Midbrain (tissue), 1 donor: ENCODE measurements at regions not wholly inside any gene's neighbourhood (a gene's known extent, or its start where the extent isn't known, plus 50 kb on each side); places are given as distances from the start of the nearest gene placed in this dataset.
"Not testable (repeated sequence)": the region's sequence is repeated elsewhere in the genome, so short reads cannot be mapped to it uniquely, and the experiment has no call there.

Experiments
- DNase-seq: peaks from one replicate; lab custom pipeline; 2025; lab: John Stamatoyannopoulos, UW

- DNase-seq: no peak
Measured at GRCh38 chrX:25141684-25142083, 125.9 kb upstream of the ARX start.

DNA sequence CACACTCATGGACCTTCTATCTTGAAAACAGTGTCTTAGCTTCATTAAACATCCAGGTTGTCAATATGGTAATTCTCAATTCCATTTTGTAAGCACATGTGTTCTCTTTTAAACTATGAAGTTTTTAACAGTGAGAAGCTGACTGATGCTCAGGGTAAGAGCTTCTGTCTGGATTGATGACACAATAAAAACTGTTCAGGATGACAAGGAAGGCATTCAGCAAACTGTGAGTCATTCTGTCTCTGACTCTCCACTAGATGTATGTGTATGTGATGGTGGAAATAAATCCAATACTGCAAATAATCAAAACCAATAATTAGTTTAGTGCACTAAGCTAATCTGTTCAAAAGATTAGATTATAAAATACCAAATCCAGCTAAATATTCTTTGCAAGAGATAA, 115.3 kb upstream of the ARX start:
- no peak for DNase-seq

DNA sequence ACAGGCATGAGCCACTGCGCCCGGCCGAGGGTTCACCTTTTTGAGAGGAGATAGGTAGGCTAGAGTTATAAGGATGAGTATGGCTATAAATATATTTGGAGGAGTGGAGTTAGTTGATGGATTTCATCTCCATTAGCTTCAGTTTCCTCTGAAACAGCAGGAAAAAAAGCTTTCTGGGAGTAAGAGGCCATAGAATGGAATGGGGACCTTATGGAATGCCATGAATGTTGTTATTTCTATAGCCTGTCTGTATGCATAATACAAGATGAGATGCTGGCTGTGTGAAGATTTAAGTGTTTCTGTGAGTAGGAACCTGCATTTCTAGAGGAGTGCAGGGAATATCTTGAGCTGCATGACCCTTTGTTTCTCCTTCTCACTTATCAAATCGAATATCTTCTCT, 114.9 kb upstream of the ARX start:
- no peak for DNase-seq

GRCh38 chrX:25125483-25125882, 109.7 kb upstream of the ARX start:
- no peak for DNase-seq

GRCh38 chrX:25124391-25124790, 108.6 kb upstream of the ARX start:
- no peak for DNase-seq

DNA sequence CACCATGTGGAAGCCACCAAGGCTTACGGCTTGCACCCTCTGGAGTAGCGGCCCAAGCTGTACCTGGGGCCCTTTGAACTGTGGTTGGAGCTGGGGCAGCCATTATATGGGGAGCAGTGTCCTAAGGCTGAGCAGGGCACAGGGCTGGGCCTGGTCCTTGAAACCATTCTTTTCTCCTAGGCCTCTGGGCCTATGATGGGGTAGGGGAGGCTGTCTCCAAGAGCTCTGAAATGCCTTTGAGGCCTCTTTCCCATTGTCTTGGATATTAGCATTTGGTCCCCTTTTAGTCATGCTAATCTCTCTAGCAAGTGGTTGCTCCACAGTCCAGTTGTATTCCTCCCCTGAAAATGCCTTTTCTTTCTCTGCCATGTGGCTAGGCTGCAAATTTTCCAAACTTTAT, 96.4 kb upstream of the ARX start:
- no peak for DNase-seq

- no peak for DNase-seq
Measured at GRCh38 chrX:25108481-25108880, 92.7 kb upstream of the ARX start.

DNA sequence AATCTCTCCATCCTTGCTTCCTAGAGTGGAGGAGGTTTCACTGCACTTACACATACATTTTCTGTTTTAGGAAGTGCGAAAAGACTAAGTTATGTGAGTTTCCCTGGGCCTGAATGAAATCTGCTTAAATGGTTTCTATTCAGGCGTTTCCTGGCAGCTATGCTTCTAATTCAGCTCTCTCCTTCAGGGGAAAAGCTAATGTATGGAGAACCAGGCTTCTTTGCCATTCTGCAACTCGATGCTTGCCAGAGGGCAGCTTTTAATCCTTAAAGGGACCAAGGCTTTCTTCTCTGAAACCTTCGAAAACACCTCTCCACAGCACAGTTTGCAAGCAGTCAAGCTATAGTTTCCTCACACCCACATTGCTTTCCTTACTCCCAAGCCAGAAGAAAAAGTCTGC, 89.5 kb upstream of the ARX start:
- no peak for DNase-seq

DNA sequence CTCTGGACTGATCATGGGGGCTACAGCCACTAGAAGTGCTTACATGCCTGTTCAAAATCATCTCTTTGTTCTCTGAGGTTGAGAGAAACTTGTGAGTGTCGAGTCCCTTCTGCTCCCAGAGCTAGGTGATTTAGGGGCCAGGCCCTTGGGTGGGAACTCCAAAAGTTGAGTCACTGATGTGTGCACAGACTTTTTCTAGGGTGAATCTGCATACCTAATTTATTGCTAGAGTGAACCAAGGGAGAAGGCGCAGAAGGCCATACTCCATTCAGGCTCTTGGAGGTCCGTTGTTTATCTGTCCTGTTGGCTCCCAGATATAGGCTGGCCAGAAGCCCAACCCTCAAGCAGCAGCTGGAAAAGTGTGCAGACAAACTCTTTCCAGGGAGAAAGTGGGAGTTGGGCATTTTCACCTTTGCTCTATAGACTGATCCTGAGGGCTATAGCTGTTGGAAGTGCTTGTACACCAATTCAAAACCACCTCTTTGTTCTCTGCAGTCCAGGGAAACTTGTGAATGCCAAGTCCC, 80.8 kb upstream of the ARX start:
- DNase-seq: no peak

- DNase-seq: not testable (repeated sequence)
Measured at GRCh38 chrX:25091152-25091551, 75.4 kb upstream of the ARX start.

DNA sequence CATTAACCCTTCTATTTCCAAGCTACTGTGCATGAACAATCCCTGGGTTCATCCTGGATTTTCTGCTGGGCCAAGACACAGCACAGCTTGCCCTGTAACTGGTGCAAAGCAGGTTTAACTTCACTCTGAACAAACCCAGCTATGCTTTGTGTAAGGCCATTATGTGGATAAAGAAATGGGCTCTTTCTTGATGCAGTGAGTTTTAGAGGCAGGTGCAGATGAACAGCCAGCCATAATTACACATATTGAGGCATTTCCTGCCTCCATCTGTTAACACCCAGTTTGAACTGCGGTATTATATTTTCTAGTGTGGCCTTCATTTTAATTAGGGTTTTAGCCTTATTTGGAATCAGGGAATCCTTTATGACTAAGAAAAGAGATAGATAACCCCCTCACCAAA, 68.7 kb upstream of the ARX start:
- DNase-seq: no peak

DNA sequence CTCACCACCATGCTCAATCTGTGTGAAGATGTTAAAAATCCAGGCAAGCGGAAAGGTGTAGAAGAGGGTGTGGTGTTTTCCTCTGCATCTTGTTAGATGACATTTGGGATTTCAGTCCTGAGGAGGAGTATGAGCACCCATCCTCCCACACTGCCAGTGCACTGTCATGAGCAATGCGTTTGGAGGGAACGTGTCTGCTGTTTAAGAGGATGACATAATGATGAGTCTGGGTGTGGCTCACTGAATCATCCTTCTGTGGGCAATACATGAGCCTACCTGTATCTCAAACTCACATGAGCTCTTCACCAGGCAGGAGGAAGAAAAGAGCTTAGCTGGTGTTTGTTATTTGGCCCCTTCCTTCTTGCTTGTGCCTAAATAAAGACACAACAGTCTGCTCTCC, 67.9 kb upstream of the ARX start:
- DNase-seq: no peak

DNA sequence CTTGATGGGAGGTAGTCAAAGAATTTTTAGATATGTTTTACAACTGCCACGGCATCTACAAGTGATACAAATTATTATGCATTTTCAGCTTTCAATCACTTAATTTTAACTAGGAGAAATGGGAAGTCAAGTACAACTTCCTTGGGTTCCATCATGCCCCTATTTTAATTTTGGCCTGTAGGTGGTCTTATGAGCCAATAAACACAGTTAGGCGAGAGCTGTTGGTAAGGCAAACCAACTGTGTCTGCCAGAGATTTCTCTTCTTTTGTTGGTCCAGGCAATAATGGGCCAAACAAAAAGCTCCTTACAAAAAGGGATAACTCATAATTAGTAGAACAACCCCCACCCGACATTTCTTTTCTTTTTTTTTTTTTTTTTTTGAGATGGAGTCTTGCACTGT, 63.3 kb upstream of the ARX start:
- no peak for DNase-seq

DNA sequence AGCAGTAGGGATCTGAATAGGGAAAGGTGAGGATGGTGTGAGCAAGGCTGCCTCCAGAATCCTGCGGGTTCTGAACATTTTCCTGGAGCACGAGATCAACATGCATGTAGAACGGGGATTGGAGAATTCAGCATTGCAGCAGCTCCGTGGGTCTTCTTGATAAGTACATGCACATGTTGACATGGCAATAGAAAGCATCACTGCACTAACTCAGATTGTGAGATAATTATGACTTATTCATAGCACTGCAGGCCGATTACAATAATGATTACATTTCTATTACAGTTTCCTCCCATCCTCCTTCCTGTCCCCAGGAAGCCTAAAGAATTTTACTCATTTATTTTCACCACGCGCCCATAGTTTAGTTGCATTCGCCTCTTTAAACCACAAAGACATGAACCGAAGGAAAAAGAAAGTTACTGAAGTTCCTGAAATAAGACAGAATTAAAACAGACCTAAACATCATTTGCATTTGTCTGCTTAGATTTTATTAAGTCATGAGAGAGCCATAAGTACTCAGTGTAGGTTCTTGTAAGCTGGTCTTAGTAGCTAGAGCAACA, 61.3 kb upstream of the ARX start:
- no peak for DNase-seq

DNA sequence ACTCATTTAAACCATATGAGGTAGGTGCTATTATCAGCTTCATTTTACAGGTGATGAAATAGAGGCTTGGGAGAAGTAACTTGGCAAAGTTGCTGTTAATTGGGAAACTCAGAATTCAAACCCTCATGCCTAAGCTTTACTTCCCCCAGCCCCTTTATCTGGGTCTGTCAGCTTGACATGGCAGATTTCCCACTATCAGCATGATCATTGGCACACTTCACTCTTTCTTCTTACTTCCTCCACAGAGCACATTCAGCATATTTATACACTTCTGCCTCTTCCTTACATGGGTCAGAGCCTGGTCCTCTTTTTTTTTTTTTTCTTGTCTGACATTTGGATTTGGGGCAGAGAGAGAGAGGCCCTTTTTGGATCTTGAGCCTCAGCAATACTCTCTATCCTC, 56.5 kb upstream of the ARX start:
- DNase-seq: no peak

GRCh38 chrX:25070038-25070437, 54.3 kb upstream of the ARX start:
- DNase-seq: no peak

DNA sequence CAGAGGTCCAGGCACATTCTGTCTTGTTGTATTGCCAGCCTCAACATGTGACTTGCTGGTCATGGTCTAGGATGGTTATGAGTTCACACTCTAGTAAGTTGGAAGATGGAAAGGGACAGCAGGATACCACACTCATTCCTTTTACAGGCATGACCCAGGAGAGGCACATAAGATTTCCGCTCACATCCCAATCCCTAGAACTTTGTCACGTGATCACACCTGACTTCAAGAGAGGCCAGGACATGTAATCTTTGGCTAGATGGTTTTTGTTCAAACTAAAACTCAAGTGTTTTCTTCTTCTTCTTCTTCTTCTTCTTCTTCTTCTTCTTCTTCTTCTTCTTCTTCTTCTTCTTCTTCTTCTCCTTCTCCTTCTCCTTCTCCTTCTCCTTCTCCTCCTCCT, 53.4 kb upstream of the ARX start:
- DNase-seq: no peak

GRCh38 chrX:25068340-25068739, 52.6 kb upstream of the ARX start:
- DNase-seq: no peak

- no peak for DNase-seq
Measured at GRCh38 chrX:25067271-25068172, 51.8 kb upstream of the ARX start.

- no peak for DNase-seq
Measured at GRCh38 chrX:25066131-25066530, 50.4 kb upstream of the ARX start.
